Activated CD4-positive, alpha-beta T cell treated with anti-CD3 and anti-CD28 coated beads, Interleukin-10, Interleukin-2, amounts not matched to agents 100 ng/mL and 50 ng/mL, durations not matched to agents 16 hours and 8 hours (primary cell): ENCODE measurements at regions not wholly inside any gene's neighbourhood (a gene's known extent, or its start where the extent isn't known, plus 50 kb on each side); places are given as distances from the start of the nearest gene placed in this dataset.

Source experiments
- DNase-seq: peaks from one replicate; pipeline ENCODE4 v3.0.0-alpha.2; 2020

GRCh38 chr11:92276773-92277172 is 52.2 kb downstream of the FAT3 start:
- no peak for DNase-seq

GRCh38 chr11:92277871-92278270 is 53.3 kb downstream of the FAT3 start:
- DNase-seq: no peak

- no peak for DNase-seq
These were observed 54.3 kb downstream of the FAT3 start for GRCh38 chr11:92278791-92279433.

- DNase-seq: no peak
These were observed 59.5 kb downstream of the FAT3 start for GRCh38 chr11:92284107-92284506.

DNA sequence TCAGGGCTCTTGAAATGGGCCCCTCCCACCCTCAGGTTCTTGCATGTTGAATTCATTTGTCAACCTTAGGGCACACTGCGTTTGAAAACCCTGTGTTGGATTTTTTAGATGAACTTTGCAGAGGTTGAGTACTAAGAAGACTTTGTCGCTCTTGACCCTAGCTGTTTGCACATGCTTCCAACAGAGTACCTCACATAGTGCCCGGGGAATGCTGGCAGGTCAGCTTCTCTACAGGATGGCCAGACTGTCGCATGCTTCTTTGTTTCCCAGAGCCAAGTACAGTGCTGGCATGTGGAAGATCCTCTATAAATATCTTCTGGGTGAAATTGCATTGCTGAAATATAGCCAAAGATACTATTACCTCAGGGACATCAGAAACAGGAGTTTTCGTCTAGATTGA is 59.9 kb downstream of the FAT3 start:
- no peak for DNase-seq

DNA sequence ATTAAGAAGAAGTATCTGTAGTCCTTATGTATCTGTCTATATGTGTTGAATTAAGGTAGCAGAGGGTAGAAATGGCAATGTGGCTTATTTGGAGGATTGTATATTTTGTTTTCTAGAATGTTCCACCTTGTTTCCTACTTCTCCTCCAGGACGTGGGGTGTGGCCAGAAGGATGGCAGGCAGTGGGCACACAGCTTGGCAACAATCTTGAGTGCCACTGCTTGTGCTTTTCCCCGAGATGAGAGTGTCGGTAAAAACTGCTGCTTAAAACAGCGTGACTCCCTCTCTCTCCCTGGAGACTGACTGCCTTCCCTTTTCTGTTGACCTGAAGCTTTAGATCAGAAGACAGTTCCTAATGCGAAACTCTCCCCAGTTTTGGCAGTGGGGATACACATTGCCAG is 61.2 kb downstream of the FAT3 start:
- no peak for DNase-seq

- DNase-seq: no peak
These were observed 62.1 kb downstream of the FAT3 start for GRCh38 chr11:92286709-92287108.

DNA sequence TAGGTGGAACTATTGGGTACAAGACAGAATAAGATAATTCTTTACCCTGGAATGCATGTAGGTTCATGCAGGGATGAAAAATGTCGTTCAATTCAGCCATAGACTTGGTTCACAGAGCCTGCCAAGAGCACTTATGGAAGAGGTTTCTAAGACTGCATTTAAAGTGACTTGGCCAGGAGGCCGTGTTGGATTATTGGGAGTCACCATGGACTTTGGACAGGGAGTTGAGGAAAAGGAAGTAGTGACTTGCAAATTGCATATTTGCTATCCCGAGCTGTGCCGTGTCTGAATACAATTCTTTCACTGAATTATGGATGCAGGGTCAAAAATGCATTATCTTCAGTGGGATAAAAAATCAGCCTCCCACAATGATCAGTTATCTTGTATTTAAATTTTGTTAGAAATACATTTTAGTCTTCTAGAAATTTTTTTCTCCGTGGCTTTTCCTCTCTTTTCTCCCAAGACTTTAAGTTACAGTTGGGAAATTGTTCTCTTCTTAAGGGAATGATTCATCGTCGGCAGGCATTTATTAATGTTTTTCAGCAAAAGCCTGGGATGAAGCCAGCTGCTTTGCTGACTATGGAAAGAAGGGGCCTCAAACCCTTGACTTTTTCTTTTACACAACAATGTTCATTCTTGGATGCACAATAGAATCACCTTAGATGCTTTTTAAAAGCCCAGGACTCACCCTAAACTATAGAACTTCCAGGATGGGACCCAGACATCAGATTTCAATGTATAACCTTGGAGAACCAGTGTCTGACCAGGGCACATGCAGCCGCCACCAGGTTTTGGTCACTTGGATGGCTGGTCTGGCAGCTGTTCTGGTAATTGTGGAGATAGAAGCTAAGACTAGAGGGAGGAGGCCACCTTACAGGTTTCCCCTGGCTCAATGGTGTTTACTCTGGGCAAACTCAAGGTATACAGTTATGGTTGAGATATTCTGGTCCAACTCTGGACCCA is 70.8 kb downstream of the FAT3 start:
- no peak for DNase-seq

DNA sequence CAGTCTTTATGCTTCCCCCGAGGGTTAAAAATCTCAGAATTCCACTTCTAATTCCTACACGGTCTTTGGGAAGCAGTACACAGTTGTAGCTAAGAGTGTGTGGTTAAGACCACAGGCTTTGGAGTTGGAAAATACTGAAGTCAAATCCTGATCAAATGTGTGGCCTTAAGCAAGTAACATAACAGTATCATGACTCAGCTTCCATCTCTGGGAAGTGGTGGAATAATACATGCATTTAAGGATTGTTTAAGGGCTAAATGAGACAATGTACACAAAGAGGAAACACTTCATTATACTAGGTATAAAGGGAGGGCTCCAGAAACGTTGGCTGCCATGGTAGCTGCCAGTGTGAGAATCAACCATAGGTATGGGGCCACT is 71.5 kb downstream of the FAT3 start:
- no peak for DNase-seq

- no peak for DNase-seq
These were observed 73.2 kb downstream of the FAT3 start for GRCh38 chr11:92297567-92298553.

DNA sequence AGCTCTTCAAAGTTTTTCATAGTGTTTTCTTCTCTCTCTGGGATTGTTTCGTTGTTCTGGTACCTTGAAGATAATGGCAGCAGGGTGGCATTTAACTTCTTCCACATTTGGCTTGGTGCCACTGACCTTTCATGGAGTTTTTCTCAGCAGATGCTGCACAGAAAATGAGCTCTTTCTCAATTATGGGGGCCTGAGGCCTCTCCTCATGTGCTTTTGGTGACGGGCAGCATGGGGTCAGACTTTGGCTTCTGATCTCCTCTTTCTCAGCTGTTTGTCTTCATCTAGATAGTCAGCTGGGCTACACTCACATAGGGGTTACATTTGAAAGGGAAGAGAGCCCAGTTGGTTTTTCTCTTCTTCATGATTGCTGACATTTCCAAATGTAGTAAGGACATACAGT is 76.3 kb downstream of the FAT3 start:
- no peak for DNase-seq

GRCh38 chr11:92302770-92303169 is 78.2 kb downstream of the FAT3 start:
- DNase-seq: no peak

DNA sequence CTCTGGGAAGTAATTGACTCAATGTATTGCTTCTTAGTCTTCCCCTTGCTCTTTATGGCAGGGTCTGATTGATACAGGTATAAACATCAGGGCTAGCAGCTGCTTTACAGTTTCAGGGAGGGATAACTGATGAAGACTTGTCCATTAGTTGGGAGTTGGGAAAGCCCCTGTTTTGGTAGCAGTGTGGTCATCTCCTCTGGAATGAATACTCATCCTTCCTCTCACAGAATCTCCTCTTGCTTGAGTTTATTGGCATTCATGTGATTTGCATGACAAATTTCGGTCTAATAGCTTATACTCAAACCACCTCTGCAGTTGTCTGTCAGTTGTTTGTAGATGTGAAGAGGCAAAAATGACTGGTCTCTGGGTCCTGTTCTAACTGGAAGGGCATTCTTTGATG is 79.7 kb downstream of the FAT3 start:
- DNase-seq: no peak

- no peak for DNase-seq
These were observed 82.4 kb downstream of the FAT3 start for GRCh38 chr11:92306966-92307510.

DNA sequence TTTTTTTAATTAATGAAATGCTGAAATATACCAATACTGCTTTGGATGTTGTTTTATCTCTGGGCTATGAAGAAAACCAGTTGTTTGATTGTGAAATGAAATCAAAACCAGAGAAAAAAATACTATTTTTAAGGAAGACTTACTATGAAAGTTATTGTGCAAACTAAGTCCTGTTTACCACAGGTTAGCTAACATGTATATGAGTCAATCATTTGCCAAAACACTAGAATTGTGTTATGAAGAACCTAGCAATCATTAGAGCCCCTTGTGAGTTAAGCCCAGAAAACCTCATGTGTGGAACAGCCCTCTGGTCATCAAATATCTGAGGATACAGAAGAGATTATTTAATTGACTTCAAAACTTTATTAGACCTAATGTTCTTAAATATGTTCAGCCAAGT is 83.7 kb downstream of the FAT3 start:
- no peak for DNase-seq

DNA sequence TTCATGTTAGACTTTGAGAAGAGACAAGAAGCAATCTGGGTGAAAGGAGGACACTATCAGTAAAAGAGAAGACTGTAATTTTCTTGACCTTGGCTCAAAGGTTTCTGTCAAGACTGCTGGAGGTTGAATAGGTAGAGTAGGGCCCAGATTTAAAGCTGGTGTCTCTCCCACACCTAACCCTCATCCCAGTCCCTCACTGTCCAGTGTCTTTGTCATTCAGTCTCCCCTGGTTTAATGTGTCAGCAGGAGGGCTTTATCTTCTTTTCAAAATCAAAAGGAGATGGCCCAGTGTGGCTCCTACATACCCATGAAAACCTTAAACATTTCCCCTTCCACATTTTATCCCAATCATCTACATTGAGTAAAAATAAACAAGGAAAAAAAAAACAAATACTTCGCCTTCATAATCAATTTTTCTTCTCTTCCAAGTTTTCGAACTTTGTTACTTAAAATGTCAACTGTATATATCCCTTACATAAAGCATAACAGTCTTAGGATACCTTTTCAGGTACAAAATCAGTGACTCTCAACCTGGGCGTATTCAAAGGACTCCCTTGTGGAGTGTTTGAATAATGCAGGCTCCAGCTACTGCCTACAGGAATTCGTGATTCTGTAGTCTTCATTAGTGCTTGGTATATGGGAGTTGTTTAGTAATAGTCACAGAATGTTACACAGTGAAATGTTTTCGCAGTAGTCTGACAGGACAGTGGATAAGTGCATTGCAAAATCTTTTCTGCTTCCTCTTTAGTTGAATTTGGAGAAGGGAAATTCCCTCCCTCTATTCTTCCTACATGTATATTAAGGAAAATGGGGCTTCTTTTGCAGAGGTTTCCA is 87.2 kb downstream of the FAT3 start:
- no peak for DNase-seq

- no peak for DNase-seq
These were observed 89.2 kb downstream of the FAT3 start for GRCh38 chr11:92313784-92314183.

DNA sequence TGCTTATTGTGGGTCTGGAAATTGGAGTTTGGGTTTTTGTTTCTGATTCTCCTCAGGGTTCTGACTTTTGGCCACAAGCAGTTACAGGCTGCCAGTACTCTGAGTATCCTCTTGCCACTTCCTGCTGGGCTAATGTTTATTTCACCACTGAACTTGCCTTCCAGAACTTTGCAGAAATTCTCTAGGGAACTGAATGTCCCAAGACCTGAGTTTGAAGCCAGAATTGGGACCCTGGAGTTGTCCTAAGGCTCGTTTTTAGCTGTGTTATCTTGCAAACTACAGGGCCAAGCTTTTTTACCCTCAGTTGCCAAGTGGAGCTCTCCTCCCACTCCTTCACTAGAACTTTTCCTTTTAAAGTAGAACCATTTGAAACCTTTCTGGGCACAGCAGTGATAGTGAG is 89.9 kb downstream of the FAT3 start:
- DNase-seq: no peak

- DNase-seq: no peak
These were observed 91.6 kb downstream of the FAT3 start for GRCh38 chr11:92316106-92316809.

GRCh38 chr11:92317222-92317621 is 92.6 kb downstream of the FAT3 start:
- DNase-seq: no peak

GRCh38 chr11:92317721-92318120 is 93.1 kb downstream of the FAT3 start:
- DNase-seq: no peak
